Nephron (organoid): ENCODE measurements at regions not wholly inside any gene's neighbourhood (a gene's known extent, or its start where the extent isn't known, plus 50 kb on each side); places are given as distances from the start of the nearest gene placed in this dataset.

Experiments
- H3K27ac Mint-ChIP-seq, 3 experiments: 2 replicates each; pipeline ENCODE4 v1.8.0; 2020; ENCODE audit warnings: mixed read lengths in 3 of 3, mild to moderate bottlenecking in 2 of 3, moderate library complexity in 1 of 3
- H3K27me3 Mint-ChIP-seq: 2 replicates; pipeline ENCODE4 v1.8.0; 2021; ENCODE audit warnings: low read depth, mild to moderate bottlenecking, moderate library complexity, mixed read lengths
- H3K36me3 Mint-ChIP-seq: 2 replicates; pipeline ENCODE4 v1.8.0; 2020; ENCODE audit warnings: low read depth, mixed read lengths
- H3K4me1 Mint-ChIP-seq: 2 replicates; pipeline ENCODE4 v1.8.0; 2020; ENCODE audit warnings: mixed read lengths
- H3K4me3 Mint-ChIP-seq, 3 experiments: 2 replicates each; pipeline ENCODE4 v1.8.0; 2020; ENCODE audit warnings: mild to moderate bottlenecking in 3 of 3, mixed read lengths in 3 of 3, moderate library complexity in 2 of 3
- H3K9me3 Mint-ChIP-seq: 2 replicates; pipeline ENCODE4 v1.8.0; 2020; ENCODE audit warnings: mixed read lengths
- CTCF ChIP-seq, 3 experiments: fragments of 200-600 bp; sonication (generic); IDR thresholded peaks; one replicate each; pipeline ENCODE4 v1.5.0; 2021; ENCODE audit warnings: antibody characterized with exemption in 3 of 3; ENCODE audit not compliant: unreplicated experiment in 3 of 3

GRCh38 chr2:67876176-67876575 is 186.6 kb downstream of the C1D start:
- H3K27me3 Mint-ChIP-seq: peaks cover 13% of the 10 kb centered on the region
- TF ChIP-seq CTCF (IDR thresholded peaks at IDR 0.05; ENCODE audit: unreplicated experiment in 3 of 3): no peak
- H3K4me3 Mint-ChIP-seq: no peak overlapping the region
- peaks cover 26% of the 10 kb centered on the region for H3K4me1 Mint-ChIP-seq
- H3K36me3 Mint-ChIP-seq: no peaks in the 10 kb centered on the region
- H3K9me3 Mint-ChIP-seq: no peaks in the 10 kb centered on the region
- no peak overlapping the region for H3K27ac Mint-ChIP-seq

- Mint-ChIP-seq H3K9me3 (no peaks in the 10 kb centered on the region), H3K27ac (peak overlapping the region in 2 of 3 experiments; percentile 13 to 25), H3K4me1 (peaks cover 26% of the 10 kb centered on the region), H3K36me3 (no peaks in the 10 kb centered on the region), H3K27me3 (peaks cover 11% of the 10 kb centered on the region), H3K4me3 (no peak overlapping the region)
- no peak for TF ChIP-seq CTCF (IDR thresholded peaks at IDR 0.05; ENCODE audit: unreplicated experiment in 3 of 3)
These were observed 185.5 kb downstream of the C1D start for GRCh38 chr2:67877301-67877700.

- TF ChIP-seq CTCF (IDR thresholded peaks at IDR 0.05; ENCODE audit: unreplicated experiment in 3 of 3): no peak
- Mint-ChIP-seq H3K36me3 (no peaks in the 10 kb centered on the region), H3K9me3 (no peaks in the 10 kb centered on the region), H3K4me3 (no peak overlapping the region), H3K27ac (no peak overlapping the region), H3K27me3 (peaks cover 7% of the 10 kb centered on the region), H3K4me1 (peaks cover 31% of the 10 kb centered on the region)
These were observed 184.1 kb downstream of the C1D start for GRCh38 chr2:67878743-67879142.

- Mint-ChIP-seq H3K9me3 (no peaks in the 10 kb centered on the region), H3K4me3 (no peak overlapping the region), H3K4me1 (peaks cover 37% of the 10 kb centered on the region), H3K27ac (peak overlapping the region; percentile 77 to 85 (median 83)), H3K36me3 (no peaks in the 10 kb centered on the region), H3K27me3 (peaks cover 7% of the 10 kb centered on the region)
- TF ChIP-seq CTCF (IDR thresholded peaks at IDR 0.05; ENCODE audit: unreplicated experiment in 3 of 3): no peak
These were observed 183.1 kb downstream of the C1D start for GRCh38 chr2:67879586-67880290.

- TF ChIP-seq CTCF (IDR thresholded peaks at IDR 0.05; ENCODE audit: unreplicated experiment in 3 of 3): no peak
- H3K4me3 Mint-ChIP-seq: no peak overlapping the region
- peak overlapping the region; percentile 77 to 85 (median 83) for H3K27ac Mint-ChIP-seq
- no peaks in the 10 kb centered on the region for H3K9me3 Mint-ChIP-seq
- H3K27me3 Mint-ChIP-seq: peaks cover 7% of the 10 kb centered on the region
- H3K4me1 Mint-ChIP-seq: peaks cover 37% of the 10 kb centered on the region
- no peaks in the 10 kb centered on the region for H3K36me3 Mint-ChIP-seq
These were observed 182.5 kb downstream of the C1D start for GRCh38 chr2:67880291-67880761.

- Mint-ChIP-seq H3K4me3 (no peak overlapping the region), H3K27me3 (peaks cover 7% of the 10 kb centered on the region), H3K4me1 (peaks cover 37% of the 10 kb centered on the region), H3K27ac (peak overlapping the region; percentile 77 to 85 (median 83)), H3K36me3 (no peaks in the 10 kb centered on the region), H3K9me3 (no peaks in the 10 kb centered on the region)
- no peak for TF ChIP-seq CTCF (IDR thresholded peaks at IDR 0.05; ENCODE audit: unreplicated experiment in 3 of 3)
These were observed 181.0 kb downstream of the C1D start for GRCh38 chr2:67881816-67882215.
